ENCODE measurements at regions not wholly inside any gene's neighbourhood (a gene's known extent, or its start where the extent isn't known, plus 50 kb on each side); places are given as distances from the start of the nearest gene placed in this dataset.

DNA sequence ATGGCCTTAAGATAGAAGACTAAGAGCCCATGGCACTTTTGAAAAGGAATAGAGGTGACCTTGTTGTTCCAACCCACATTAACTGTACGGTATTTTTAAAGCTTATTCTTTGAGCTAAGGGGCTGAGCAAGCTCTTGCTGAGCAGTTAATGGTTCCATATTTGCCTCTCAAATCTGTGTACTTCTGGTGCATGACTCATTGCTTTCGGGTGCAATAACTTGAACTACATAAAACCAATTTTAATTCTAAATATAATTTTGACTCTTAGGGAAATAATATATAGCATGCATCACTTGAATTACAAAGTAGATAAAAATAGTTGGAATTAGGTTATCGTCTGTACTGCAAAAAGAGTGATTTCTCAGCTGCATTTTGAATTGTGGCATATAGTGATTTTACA lies 348.1 kb upstream of the CITED2 start:
- Histone ChIP-seq H3K4me3 (ENCODE audit: low read length) (no peak overlapping the region), H3K36me3 (ENCODE audit: control insufficient read depth, insufficient read depth, low read length) (no peaks in the 10 kb centered on the region), H3K27ac (ENCODE audit: low read depth, low read length) (no peak overlapping the region), H3K9me3 (ENCODE audit: control insufficient read depth, low read length) (no peaks in the 10 kb centered on the region), H3K9ac (ENCODE audit: extremely low read depth, low read length, poor library complexity, severe bottlenecking) (no peak overlapping the region), H3K4me1 (ENCODE audit: control insufficient read depth, insufficient read depth, low read length) (no peaks in the 10 kb centered on the region), H3K27me3 (ENCODE audit: control insufficient read depth, insufficient read depth, low read length, poor library complexity, severe bottlenecking) (no peaks in the 10 kb centered on the region)
- TF ChIP-seq, protein P1, sequence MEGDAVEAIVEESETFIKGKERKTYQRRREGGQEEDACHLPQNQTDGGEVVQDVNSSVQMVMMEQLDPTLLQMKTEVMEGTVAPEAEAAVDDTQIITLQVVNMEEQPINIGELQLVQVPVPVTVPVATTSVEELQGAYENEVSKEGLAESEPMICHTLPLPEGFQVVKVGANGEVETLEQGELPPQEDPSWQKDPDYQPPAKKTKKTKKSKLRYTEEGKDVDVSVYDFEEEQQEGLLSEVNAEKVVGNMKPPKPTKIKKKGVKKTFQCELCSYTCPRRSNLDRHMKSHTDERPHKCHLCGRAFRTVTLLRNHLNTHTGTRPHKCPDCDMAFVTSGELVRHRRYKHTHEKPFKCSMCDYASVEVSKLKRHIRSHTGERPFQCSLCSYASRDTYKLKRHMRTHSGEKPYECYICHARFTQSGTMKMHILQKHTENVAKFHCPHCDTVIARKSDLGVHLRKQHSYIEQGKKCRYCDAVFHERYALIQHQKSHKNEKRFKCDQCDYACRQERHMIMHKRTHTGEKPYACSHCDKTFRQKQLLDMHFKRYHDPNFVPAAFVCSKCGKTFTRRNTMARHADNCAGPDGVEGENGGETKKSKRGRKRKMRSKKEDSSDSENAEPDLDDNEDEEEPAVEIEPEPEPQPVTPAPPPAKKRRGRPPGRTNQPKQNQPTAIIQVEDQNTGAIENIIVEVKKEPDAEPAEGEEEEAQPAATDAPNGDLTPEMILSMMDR (conservative IDR thresholded peaks at IDR 0.05) = no peak
- no peak for DNase-seq
- Mint-ChIP-seq H3K9me3 (no peaks in the 10 kb centered on the region), H3K27ac (no peak overlapping the region), H3K4me1 (no peaks in the 10 kb centered on the region), H3K27me3 (ENCODE audit: insufficient read depth) (no peaks in the 10 kb centered on the region), H3K4me3 (no peak overlapping the region), H3K36me3 (ENCODE audit: low read depth) (no peaks in the 10 kb centered on the region)
- 80 to 81% methylated on average over 1 to 3 of the region's 3 CpGs for WGBS, 2 experiments (ENCODE audit: insufficient coverage in 1 of 2, insufficient read length in 1 of 2)

DNA sequence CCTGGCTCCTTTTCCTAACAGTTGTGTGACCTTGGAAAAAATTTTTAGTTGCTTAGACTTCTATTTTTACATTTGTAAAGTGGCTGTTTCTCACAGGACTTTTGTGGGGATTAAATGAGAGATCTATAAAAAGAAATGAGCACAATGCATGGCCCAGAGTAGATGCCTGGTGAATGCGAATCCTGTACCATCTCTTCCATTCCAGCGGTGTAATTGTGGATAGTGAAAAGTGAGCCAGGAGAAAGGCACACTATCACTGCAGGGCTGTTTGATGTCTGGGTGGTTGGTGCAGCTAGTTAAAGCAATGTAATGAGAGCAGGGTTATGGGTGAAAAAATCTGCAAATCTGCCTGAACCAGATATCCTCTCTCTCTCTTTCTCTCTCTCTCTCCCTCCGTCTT lies 347.5 kb upstream of the CITED2 start:
- DNase-seq = no peak
- Mint-ChIP-seq H3K4me3 (no peak overlapping the region), H3K27me3 (ENCODE audit: insufficient read depth) (no peaks in the 10 kb centered on the region), H3K9me3 (no peaks in the 10 kb centered on the region), H3K4me1 (no peaks in the 10 kb centered on the region), H3K27ac (no peak overlapping the region), H3K36me3 (ENCODE audit: low read depth) (no peaks in the 10 kb centered on the region)
- no peak overlapping the region for H3K4me3 ChIP-seq (ENCODE audit: low read length)
- 86% methylated on average over 2 of the region's 3 CpGs; no CpG with 5 or more reads in 1 of the 2 experiments for WGBS, 2 experiments (ENCODE audit: insufficient coverage in 1 of 2, insufficient read length in 1 of 2)
- no peaks in the 10 kb centered on the region for H3K27me3 ChIP-seq (ENCODE audit: control insufficient read depth, insufficient read depth, low read length, poor library complexity, severe bottlenecking)
- H3K36me3 ChIP-seq (ENCODE audit: control insufficient read depth, insufficient read depth, low read length) = no peaks in the 10 kb centered on the region
- H3K9ac ChIP-seq (ENCODE audit: extremely low read depth, low read length, poor library complexity, severe bottlenecking) = no peak overlapping the region
- TF ChIP-seq, protein P1 (conservative IDR thresholded peaks at IDR 0.05) = no peak
- H3K27ac ChIP-seq (ENCODE audit: low read depth, low read length) = no peak overlapping the region
- no peaks in the 10 kb centered on the region for H3K9me3 ChIP-seq (ENCODE audit: control insufficient read depth, low read length)
- H3K4me1 ChIP-seq (ENCODE audit: control insufficient read depth, insufficient read depth, low read length) = no peaks in the 10 kb centered on the region

DNA sequence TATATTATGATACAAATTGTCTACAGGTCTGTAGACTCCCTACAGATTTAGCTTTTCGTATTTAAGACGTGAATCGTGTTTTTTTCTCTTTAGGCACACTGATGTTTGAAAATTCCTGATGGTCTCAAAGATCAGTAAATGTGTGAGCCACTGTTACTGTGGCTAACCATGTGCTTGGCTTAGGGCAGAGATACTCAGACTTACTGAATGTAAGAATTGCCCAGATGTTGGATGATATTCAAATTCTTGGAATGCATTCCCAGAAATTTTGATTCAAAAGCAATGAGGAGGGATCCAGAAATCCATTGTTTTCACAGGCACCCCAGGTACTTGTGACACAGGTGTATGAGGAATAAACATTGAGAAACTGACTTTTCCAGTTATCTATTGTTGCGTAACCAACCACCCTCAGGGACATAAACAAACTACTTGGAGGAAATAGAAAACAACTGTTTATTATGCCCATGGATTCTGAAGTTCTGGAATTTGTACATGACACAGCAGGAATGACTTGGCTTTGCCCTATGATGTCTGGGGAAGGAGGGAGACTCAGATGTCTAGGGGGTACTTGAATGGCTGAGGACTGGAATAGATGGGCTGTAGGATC lies 339.6 kb upstream of the CITED2 start:
- Mint-ChIP-seq H3K27ac (no peak overlapping the region), H3K4me1 (peaks cover 8% of the 10 kb centered on the region), H3K27me3 (ENCODE audit: insufficient read depth) (no peaks in the 10 kb centered on the region), H3K9me3 (no peaks in the 10 kb centered on the region), H3K4me3 (no peak overlapping the region), H3K36me3 (ENCODE audit: low read depth) (no peaks in the 10 kb centered on the region)
- Histone ChIP-seq H3K9ac (ENCODE audit: extremely low read depth, low read length, poor library complexity, severe bottlenecking) (no peak overlapping the region), H3K9me3 (ENCODE audit: control insufficient read depth, low read length) (no peaks in the 10 kb centered on the region), H3K4me3 (ENCODE audit: low read length) (no peak overlapping the region), H3K4me1 (ENCODE audit: control insufficient read depth, insufficient read depth, low read length) (no peaks in the 10 kb centered on the region), H3K36me3 (ENCODE audit: control insufficient read depth, insufficient read depth, low read length) (no peaks in the 10 kb centered on the region), H3K27ac (ENCODE audit: low read depth, low read length) (no peak overlapping the region), H3K27me3 (ENCODE audit: control insufficient read depth, insufficient read depth, low read length, poor library complexity, severe bottlenecking) (no peaks in the 10 kb centered on the region)
- no peak for DNase-seq
- TF ChIP-seq, protein P1 (conservative IDR thresholded peaks at IDR 0.05) = no peak
- WGBS, 2 experiments (ENCODE audit: insufficient coverage in 1 of 2, insufficient read length in 1 of 2) = 93 to 100% methylated on average over 4 of the region's 4 CpGs

Data from endodermal cell (in vitro differentiated cells).